ENCODE measurements at regions not wholly inside any gene's neighbourhood (a gene's known extent, or its start where the extent isn't known, plus 50 kb on each side); places are given as distances from the start of the nearest gene placed in this dataset.

DNA sequence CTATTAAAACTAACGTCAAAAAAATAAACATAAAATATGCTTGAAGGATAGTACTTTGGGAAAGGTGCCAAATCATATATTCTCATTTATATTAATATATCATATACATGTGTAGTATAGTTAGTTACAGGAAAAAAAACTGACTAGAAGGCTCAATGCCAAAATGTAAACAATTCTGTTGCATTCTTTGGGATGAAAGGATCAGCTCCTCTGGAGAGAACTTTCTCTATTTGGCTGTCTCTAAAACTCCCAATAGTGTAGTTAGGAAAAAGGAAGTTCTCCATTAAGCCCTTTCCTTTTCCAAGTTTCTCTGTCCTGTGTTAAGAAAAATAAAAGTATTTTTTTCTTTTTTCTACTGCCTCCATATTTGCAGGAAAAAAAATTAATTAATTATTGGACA lies 86.5 kb upstream of the BTN3A2 start:
- TF ChIP-seq, protein P1, sequence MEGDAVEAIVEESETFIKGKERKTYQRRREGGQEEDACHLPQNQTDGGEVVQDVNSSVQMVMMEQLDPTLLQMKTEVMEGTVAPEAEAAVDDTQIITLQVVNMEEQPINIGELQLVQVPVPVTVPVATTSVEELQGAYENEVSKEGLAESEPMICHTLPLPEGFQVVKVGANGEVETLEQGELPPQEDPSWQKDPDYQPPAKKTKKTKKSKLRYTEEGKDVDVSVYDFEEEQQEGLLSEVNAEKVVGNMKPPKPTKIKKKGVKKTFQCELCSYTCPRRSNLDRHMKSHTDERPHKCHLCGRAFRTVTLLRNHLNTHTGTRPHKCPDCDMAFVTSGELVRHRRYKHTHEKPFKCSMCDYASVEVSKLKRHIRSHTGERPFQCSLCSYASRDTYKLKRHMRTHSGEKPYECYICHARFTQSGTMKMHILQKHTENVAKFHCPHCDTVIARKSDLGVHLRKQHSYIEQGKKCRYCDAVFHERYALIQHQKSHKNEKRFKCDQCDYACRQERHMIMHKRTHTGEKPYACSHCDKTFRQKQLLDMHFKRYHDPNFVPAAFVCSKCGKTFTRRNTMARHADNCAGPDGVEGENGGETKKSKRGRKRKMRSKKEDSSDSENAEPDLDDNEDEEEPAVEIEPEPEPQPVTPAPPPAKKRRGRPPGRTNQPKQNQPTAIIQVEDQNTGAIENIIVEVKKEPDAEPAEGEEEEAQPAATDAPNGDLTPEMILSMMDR (IDR thresholded peaks at IDR 0.05; ENCODE audit: low read depth, low read length), result no peak
- TF ChIP-seq POLR2A (IDR thresholded peaks at IDR 0.05; ENCODE audit: extremely low read depth, insufficient read length), result no peak
- TF ChIP-seq, protein P2, sequence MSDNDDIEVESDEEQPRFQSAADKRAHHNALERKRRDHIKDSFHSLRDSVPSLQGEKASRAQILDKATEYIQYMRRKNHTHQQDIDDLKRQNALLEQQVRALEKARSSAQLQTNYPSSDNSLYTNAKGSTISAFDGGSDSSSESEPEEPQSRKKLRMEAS (IDR thresholded peaks at IDR 0.05; ENCODE audit: low read depth, low read length), result no peak
- TF ChIP-seq MYC (IDR thresholded peaks at IDR 0.05; ENCODE audit: low read depth, low read length), result no peak
